Fibroblast of the aortic adventitia (primary cell): ENCODE measurements at regions not wholly inside any gene's neighbourhood (a gene's known extent, or its start where the extent isn't known, plus 50 kb on each side); places are given as distances from the start of the nearest gene placed in this dataset.

Experiments used
- DNase-seq: peaks from one replicate; pipeline ENCODE4 v3.0.0-alpha.2; 2010; ENCODE audit warnings: low read depth
- H3K4me3 ChIP-seq: 2 replicates; pipeline ENCODE4 v1.5.1; 2011; ENCODE audit warnings: low read depth, mild to moderate bottlenecking, control low read depth, low read length, moderate library complexity
- CTCF ChIP-seq: IDR thresholded peaks from 2 replicates; pipeline ENCODE4 v1.5.1; 2011; ENCODE audit warnings: mild to moderate bottlenecking, low read length, control low read depth, inconsistent platforms; ENCODE audit not compliant: insufficient read depth

DNA sequence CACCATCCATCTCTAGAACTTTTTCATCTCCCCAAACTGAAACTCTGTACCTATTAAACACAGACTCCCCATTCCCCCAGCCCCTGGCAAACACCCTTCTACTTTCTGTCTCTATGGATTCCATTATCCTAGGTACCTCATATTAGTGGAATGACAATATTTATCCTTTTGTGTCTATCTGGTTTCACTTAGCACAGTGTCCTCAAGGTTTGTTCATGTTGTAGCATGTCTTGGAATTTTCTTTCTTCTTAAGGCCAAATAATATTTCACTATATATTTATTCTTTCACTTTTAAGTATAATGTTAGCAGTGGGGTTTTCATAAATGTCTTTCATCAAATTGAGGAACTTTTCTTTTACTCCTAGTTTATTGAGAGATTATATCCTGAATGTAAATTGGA lies 56.8 kb upstream of the DSP start:
- DNase-seq = no peak
- no peak overlapping the region for H3K4me3 ChIP-seq
- no peak for TF ChIP-seq CTCF

DNA sequence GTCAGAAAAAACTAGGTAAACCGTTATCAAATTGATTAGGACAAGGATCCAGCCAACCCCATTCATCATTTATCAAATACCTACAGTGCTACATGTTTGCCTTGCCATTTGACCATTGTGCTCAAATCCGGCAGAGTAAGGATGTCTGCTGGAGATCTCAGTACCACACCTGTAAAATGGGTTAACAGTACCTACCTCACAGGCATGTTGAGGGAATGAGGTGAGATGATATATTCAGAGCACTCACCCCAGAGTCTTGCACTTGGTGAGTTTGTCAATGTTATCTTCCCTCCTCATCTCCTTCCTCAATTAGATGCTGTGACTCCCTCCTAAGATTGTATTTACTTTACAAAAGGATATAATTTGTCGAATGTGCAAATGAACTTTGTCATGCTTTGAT lies 54.5 kb upstream of the DSP start:
- H3K4me3 ChIP-seq = no peak overlapping the region
- DNase-seq = no peak
- no peak for TF ChIP-seq CTCF

DNA sequence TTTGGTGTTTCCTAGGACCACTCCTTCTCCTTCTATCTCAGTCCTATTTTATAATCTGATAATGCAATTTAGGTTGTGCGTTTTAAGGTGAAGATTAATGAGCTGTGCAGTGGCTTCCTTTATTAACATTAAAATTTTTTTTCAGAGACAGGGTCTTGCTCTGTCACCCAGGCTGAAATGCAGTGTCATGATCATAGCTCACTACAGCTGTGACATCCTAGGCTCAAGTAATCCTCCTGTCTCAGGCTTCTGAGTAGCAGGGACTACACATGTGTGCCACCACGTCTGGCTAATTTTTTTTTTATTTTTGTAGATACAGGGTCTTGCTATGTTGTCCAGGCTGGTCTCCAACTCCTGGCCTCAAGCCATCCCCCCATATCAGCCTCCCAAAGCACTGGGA lies 53.0 kb upstream of the DSP start:
- no peak overlapping the region for H3K4me3 ChIP-seq
- DNase-seq = no peak
- TF ChIP-seq CTCF = no peak

DNA sequence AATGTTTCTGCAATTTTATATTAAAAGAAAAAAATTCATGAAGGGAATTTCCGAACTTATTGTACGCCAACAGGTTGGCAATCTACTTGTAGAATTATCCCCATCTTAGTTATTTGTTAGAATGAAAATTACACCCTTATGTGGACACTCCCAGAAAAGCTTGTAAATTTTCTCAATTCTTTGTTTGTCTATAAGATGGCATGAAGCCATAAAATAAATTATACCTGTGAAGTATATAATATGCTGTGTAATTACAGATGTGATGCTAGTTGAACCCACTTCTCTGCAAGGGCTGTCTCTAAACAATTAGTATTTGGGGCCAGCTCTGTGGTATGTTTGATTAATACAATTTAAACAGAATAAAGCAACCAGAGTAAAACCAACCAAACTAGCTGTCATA lies 52.1 kb upstream of the DSP start:
- no peak for TF ChIP-seq CTCF
- no peak for DNase-seq
- no peak overlapping the region for H3K4me3 ChIP-seq
